LNCAP (cell line): ENCODE measurements at regions not wholly inside any gene's neighbourhood (a gene's known extent, or its start where the extent isn't known, plus 50 kb on each side); places are given as distances from the start of the nearest gene placed in this dataset.

Experiments used
- TF ChIP-seq, protein P1 (sequence below): fragments of 450-650 bp; IDR thresholded peaks from 2 replicates; pipeline ENCODE4 v1.5.1; 2017; ENCODE audit warnings: mild to moderate bottlenecking

DNA sequence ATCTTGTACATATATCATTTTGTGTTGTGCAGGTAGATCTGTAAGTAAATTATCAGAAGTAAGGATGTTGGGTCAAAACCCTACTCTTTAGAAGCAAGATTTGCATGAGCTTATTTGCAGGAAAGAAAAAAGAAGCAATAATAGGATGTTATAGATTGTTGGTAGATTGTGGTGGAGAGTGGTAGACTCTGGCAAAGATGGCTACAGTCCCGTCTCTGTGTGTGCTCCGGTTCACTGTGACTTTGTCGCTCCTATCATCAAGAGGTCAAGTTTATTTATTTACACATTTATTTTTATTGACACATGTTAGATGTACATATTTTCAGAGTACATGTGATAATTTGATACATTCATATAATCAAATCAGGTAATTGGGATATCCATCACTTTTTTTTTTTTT, 81.0 kb upstream of the NDUFV2 start:
- TF ChIP-seq, protein P1, sequence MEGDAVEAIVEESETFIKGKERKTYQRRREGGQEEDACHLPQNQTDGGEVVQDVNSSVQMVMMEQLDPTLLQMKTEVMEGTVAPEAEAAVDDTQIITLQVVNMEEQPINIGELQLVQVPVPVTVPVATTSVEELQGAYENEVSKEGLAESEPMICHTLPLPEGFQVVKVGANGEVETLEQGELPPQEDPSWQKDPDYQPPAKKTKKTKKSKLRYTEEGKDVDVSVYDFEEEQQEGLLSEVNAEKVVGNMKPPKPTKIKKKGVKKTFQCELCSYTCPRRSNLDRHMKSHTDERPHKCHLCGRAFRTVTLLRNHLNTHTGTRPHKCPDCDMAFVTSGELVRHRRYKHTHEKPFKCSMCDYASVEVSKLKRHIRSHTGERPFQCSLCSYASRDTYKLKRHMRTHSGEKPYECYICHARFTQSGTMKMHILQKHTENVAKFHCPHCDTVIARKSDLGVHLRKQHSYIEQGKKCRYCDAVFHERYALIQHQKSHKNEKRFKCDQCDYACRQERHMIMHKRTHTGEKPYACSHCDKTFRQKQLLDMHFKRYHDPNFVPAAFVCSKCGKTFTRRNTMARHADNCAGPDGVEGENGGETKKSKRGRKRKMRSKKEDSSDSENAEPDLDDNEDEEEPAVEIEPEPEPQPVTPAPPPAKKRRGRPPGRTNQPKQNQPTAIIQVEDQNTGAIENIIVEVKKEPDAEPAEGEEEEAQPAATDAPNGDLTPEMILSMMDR, result no peak

DNA sequence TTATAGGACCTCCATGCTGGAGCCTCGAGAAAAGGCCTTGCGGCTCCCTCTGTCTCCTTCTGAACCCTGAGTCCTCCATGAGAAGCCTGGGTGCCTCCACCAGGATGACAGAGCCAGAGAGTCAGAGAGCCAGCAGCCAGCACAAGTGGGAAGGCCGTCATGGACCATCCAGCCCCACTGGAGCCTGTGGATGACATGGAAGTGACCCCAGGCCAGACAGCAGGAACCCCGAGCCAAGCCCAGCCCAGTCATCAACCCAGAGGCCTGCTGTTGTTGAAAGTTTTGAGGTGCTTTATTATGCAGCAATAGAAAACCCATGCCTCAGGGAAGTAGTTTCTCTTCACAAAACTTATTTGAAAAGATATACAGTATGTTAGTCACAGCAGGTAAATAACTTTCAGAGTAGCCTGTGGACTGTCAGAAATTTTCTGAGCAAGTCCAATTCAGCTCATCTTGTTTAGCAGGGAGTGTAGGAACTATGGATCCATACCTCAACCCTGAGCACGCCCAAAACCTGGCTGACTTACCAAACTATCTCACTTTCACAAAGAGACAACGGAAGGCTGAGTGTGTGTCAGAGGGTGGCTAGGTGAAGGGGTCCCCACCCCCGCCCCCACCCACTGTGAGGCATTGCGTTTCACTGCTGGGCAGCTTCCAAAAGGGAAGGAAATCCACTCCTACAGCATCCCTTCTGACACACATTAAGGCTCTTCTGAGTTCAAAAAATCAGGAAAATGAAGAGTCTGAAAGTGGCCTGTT, 79.9 kb upstream of the NDUFV2 start:
- TF ChIP-seq, protein P1, result no peak

DNA sequence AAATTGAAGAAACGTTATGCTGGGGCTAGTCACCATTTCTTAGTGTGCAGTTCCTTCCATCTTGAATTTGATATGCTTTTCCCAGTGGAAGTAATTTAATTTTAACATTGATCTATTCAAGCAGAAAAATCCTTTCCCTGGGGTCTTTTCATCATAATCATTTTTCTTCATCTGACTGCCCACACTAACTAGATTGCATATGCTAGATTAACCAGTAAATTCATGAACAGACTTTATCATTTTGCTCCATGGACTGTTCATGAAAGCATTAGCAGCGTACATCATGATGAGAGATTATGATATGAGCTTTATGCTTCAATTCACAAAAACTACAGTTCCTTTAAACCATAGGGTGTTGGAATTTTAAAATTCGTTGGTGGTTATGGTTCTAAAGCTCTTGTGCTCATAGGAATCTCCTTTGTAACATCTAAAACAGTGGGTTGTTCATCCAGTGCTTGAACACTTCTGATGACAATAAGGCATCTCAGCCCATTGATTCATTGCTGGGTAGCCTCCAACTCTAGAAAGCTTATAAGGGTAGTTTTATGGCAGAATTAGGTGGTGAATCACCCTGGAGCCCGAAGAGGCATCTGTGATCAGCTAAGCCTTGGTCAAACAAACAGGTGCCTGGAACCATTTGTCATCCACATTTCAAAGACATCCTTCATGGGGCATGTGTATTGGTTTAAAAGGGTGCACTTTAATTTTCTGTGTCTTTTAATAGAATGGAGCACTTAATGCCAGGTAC, 77.2 kb upstream of the NDUFV2 start:
- TF ChIP-seq, protein P1, result no peak

DNA sequence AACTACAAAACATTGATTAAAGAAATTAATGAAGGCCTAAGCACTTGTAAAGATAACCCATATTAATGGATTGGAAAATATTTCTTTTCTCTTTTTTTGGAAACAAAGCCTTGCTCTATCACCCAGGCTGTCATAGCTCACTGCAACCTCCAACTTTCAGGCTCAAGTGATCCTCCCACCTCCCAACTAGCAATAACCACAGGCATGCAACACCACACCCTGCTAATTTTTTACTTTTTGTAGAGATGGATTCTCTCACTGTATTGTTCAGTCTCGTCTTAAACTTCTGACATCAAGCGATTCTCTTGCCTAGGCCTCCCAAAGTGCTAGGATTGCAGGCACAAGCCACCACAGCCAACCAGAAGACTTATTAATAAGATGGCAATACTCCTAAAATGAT, 73.4 kb upstream of the NDUFV2 start:
- TF ChIP-seq, protein P1, result no peak

DNA sequence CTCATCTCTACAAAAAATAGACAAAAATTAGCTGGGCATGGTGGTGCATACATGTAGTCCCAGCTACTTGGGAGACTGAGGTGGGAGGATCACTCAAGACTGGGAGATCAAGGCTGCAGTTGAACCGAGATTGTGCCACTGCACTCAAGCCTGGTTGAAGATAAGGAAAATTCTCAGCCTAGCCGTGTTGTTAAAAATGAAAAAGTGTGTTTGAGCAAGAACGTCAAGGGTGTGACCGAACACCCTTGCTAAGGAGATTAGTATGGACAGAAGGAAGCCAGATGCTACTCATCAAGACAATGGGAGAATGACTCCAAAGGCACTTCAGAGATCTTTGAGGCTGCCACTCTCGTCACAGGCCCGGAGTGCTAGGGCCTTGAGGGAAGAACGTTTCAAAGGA, 70.0 kb upstream of the NDUFV2 start:
- TF ChIP-seq, protein P1, result no peak

DNA sequence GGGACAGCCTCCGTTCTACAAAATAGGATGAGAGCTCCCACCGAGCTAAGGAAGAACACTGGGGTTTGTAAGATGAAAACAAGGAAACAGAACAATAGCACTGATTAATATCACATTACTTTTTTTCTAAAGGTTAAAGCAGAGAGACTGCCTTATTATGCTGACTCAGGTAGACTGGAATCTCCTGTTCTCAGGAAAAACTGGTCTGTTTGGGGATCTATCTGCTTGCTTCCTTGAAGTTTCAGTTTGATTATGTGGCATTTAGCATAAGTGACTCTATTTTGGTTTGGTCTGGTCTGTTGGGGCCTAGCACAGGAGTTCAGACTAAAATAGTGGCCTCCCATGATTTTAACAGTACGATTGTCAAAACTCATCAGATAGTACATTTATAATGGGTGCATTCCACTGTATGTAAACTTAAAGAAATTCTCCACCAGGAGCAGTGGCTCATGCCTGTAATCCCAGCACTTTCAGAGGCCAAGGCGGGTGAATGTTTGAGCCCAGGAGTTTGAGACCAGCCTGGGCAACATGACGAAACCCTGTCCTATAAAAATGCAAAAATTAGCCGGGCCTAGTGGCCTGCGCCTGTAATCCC, 64.1 kb upstream of the NDUFV2 start:
- TF ChIP-seq, protein P1, result no peak

DNA sequence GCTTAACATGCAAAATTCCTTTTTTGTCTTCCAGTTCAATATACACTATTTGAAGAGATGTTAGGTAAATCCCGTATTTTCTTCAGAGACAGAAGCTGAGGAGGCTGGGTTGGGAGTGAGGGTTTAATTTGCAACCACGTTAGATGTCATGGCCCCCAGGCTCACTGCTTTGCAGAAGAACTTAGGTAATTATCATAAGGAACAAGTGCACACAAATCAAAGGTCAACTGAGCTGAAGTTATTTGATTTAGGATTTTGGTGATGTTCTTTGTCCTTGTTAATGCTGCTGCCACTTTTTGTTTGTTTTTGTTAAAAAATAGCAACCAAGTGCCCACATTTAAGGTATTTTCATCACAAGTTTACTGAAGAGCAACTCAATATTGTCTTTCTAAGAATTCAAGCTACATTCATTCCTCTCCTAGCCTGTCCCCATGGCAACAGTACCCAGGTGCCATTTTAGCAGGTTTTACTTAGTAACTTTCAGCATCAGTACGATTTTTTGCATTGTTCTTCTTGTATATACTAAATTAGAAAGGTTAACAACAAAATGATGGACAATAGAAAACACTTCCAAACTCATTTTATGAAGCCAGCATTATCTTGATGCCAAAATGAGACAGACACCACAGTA, 62.9 kb upstream of the NDUFV2 start:
- TF ChIP-seq, protein P1, result no peak
